Sigmoid colon (tissue), 6 donors: ENCODE measurements at regions not wholly inside any gene's neighbourhood (a gene's known extent, or its start where the extent isn't known, plus 50 kb on each side); places are given as distances from the start of the nearest gene placed in this dataset.

Experiments used
- DNase-seq: peaks from one replicate; pipeline ENCODE4 v3.0.0-alpha.2; 2019
- H3K27ac ChIP-seq, 4 donors: fragments of 200-600 bp; sonication (generic); one replicate each; pipeline ENCODE4 v1.5.1; 2016 to 2019; ENCODE audit warnings: mild to moderate bottlenecking in 1 of 4
- H3K27me3 ChIP-seq, 3 donors: fragments of 200-600 bp; sonication (generic); one replicate each; pipeline ENCODE4 v1.5.1; 2019; ENCODE audit warnings: mild to moderate bottlenecking in 1 of 3
- H3K36me3 ChIP-seq, 4 donors: fragments of 200-600 bp; sonication (generic); one replicate each; pipeline ENCODE4 v1.5.1; 2016 to 2019
- H3K4me1 ChIP-seq, 4 donors: fragments of 200-600 bp; sonication (generic); one replicate each; pipeline ENCODE4 v1.5.1; 2017 to 2019
- H3K4me3 ChIP-seq, 4 donors: fragments of 200-600 bp; sonication (generic); one replicate each; pipeline ENCODE4 v1.5.1; 2017 to 2019; ENCODE audit warnings: mild to moderate bottlenecking in 2 of 4, moderate library complexity in 1 of 4
- H3K9me3 ChIP-seq, 4 donors: fragments of 200-600 bp in 3 of 4; sonication (generic) in 3 of 4; one replicate each; pipeline versions ENCODE4 v1.5.1 to v1.6.1; 2013 to 2019
- CTCF ChIP-seq, 4 experiments: fragments of 450-650 bp in 3 of 4; fragments of 200-600 bp in 1 of 4; IDR thresholded peaks; one replicate each; pipeline ENCODE4 v1.5.1; 2016 to 2019; ENCODE audit warnings: antibody characterized with exemption in 4 of 4, mild to moderate bottlenecking in 3 of 4, moderate library complexity in 2 of 4
- EP300 ChIP-seq, 4 donors: sonication (generic); formaldehyde crosslinking; IDR thresholded peaks; one replicate each; pipeline ENCODE4 v1.6.1; 2017; ENCODE audit warnings: antibody characterized with exemption in 4 of 4
- POLR2A ChIP-seq, 2 donors: fragments of 450-650 bp; IDR thresholded peaks; one replicate each; pipeline ENCODE4 v1.6.1; 2016; ENCODE audit warnings: antibody characterized with exemption in 2 of 2, mild to moderate bottlenecking in 2 of 2, moderate library complexity in 2 of 2
- POLR2AphosphoS5 ChIP-seq, 4 donors: sonication (generic); formaldehyde crosslinking; IDR thresholded peaks; one replicate each; pipeline ENCODE4 v1.6.1; 2017; ENCODE audit warnings: antibody characterized with exemption in 4 of 4
- WGBS, 2 donors: extraction: QIAGEN DNeasy Blood & Tissue Kit; methylation state at CpG; one replicate each; pipeline ENCODE4 v1.1.7; 2013; 5-methylcytosine and 5-hydroxymethylcytosine counted together
- intact Hi-C: fragments of 100-400 bp; cut with DNase I; formaldehyde crosslinking; loops from one replicate; pipeline ENCODE4 v1.15.1; 2023
- donor health status: healthy with polysubstance abuse.
- donor health status: healthy.

- Histone ChIP-seq H3K4me1 (no peaks in the 10 kb centered on the region), H3K27me3 (no peaks in the 10 kb centered on the region), H3K36me3 (no peaks in the 10 kb centered on the region), H3K4me3 (no peak overlapping the region), H3K27ac (no peak overlapping the region), H3K9me3 (peaks cover 0 to 2% (median 0%) of the 10 kb centered on the region in 4 donors)
- TF ChIP-seq POLR2A (IDR thresholded peaks at IDR 0.05), result no peak
- TF ChIP-seq POLR2AphosphoS5 (IDR thresholded peaks at IDR 0.05), result no peak
- no peak for TF ChIP-seq CTCF (IDR thresholded peaks at IDR 0.05)
- no peak for TF ChIP-seq EP300 (IDR thresholded peaks at IDR 0.05)
- intact Hi-C loops, result no loop called here
- DNase-seq, result no peak
- 82 to 87% methylated on average over 5 of the region's 5 CpGs for WGBS, 2 donors
These were observed 583.0 kb upstream of the KLHL29 start for GRCh38 chr2:22801970-22802369.

- no peaks in the 10 kb centered on the region for H3K27me3 ChIP-seq
- no peaks in the 10 kb centered on the region for H3K4me1 ChIP-seq
- intact Hi-C loops, result no loop called here
- peaks cover 0 to 2% (median 0%) of the 10 kb centered on the region in 4 donors for H3K9me3 ChIP-seq
- TF ChIP-seq CTCF (IDR thresholded peaks at IDR 0.05) (no peak), EP300 (IDR thresholded peaks at IDR 0.05) (no peak), POLR2A (IDR thresholded peaks at IDR 0.05) (no peak), POLR2AphosphoS5 (IDR thresholded peaks at IDR 0.05) (no peak)
- H3K4me3 ChIP-seq, result no peak overlapping the region
- no peak for DNase-seq
- H3K27ac ChIP-seq, result no peak overlapping the region
- no peaks in the 10 kb centered on the region for H3K36me3 ChIP-seq
These were observed 577.1 kb upstream of the KLHL29 start for GRCh38 chr2:22807872-22808271.

- Histone ChIP-seq H3K4me3 (no peak overlapping the region), H3K27me3 (no peaks in the 10 kb centered on the region), H3K27ac (no peak overlapping the region), H3K4me1 (no peaks in the 10 kb centered on the region), H3K9me3 (peaks cover 0 to 2% (median 0%) of the 10 kb centered on the region in 4 donors), H3K36me3 (no peaks in the 10 kb centered on the region)
- intact Hi-C loops, result no loop called here
- DNase-seq, result no peak
- 68 to 80% methylated on average over 2 of the region's 2 CpGs for WGBS, 2 donors
- no peak for TF ChIP-seq POLR2A (IDR thresholded peaks at IDR 0.05)
- no peak for TF ChIP-seq CTCF (IDR thresholded peaks at IDR 0.05)
- TF ChIP-seq POLR2AphosphoS5 (IDR thresholded peaks at IDR 0.05), result no peak
- TF ChIP-seq EP300 (IDR thresholded peaks at IDR 0.05), result no peak
These were observed 574.4 kb upstream of the KLHL29 start for GRCh38 chr2:22810602-22811001.

- TF ChIP-seq POLR2A (IDR thresholded peaks at IDR 0.05) (no peak), POLR2AphosphoS5 (IDR thresholded peaks at IDR 0.05) (no peak)
- no peak for DNase-seq
- Histone ChIP-seq H3K4me1 (no peaks in the 10 kb centered on the region), H3K27ac (no peak overlapping the region), H3K9me3 (no peaks in the 10 kb centered on the region), H3K4me3 (no peak overlapping the region), H3K27me3 (no peaks in the 10 kb centered on the region), H3K36me3 (no peaks in the 10 kb centered on the region)
- 53 to 65% methylated on average over 2 of the region's 2 CpGs for WGBS, 2 donors
- intact Hi-C loops, result no loop called here
These were observed 572.8 kb upstream of the KLHL29 start for GRCh38 chr2:22812065-22812680.

- intact Hi-C loops, result no loop called here
- Histone ChIP-seq H3K36me3 (no peaks in the 10 kb centered on the region), H3K4me1 (no peaks in the 10 kb centered on the region), H3K4me3 (no peak overlapping the region), H3K27me3 (no peaks in the 10 kb centered on the region), H3K9me3 (no peaks in the 10 kb centered on the region), H3K27ac (no peak overlapping the region)
- WGBS, 2 donors, result 64 to 77% methylated on average over 4 of the region's 4 CpGs
- no peak for DNase-seq
- TF ChIP-seq CTCF (IDR thresholded peaks at IDR 0.05) (no peak), EP300 (IDR thresholded peaks at IDR 0.05) (no peak), POLR2AphosphoS5 (IDR thresholded peaks at IDR 0.05) (no peak), POLR2A (IDR thresholded peaks at IDR 0.05) (no peak)
These were observed 567.8 kb upstream of the KLHL29 start for GRCh38 chr2:22817197-22817596.
